ENCODE measurements at regions not wholly inside any gene's neighbourhood (a gene's known extent, or its start where the extent isn't known, plus 50 kb on each side); places are given as distances from the start of the nearest gene placed in this dataset.

- intact Hi-C loops (cut with micrococcal nuclease) (no loop called here), dilution Hi-C loops (cut with MboI; ENCODE audit: extremely low pct_ligation_motif_present, low sequenced_read_pairs) (no loop called here)
- no peak for FAIRE-seq
- Histone ChIP-seq H3K9ac (replicated peaks; ENCODE audit: extremely low read depth, insufficient read depth, low read length) (no peak overlapping the region), H3K4me2 (ENCODE audit: insufficient read depth, low read length) (no peak overlapping the region), H2AFZ (ENCODE audit: low read depth, low read length) (no peak overlapping the region), H3K9me1 (replicated peaks; ENCODE audit: control insufficient read depth, extremely low read depth, insufficient read depth, low read length) (no peaks in the 10 kb centered on the region), H3K36me3 (ENCODE audit: control insufficient read depth in 2 of 2, extremely low read depth in 1 of 2, insufficient read depth in 2 of 2, low read length in 2 of 2) (no peaks in the 10 kb centered on the region), H3K9me3 (replicated peaks; ENCODE audit: control insufficient read depth, insufficient read depth, low read length) (no peaks in the 10 kb centered on the region), H3K79me2 (ENCODE audit: control insufficient read depth, insufficient read depth, low read length) (no peaks in the 10 kb centered on the region), H3K27ac (ENCODE audit: insufficient read depth, low read depth, low read length) (no peak overlapping the region), H3K4me1 (ENCODE audit: control insufficient read depth, extremely low read depth, insufficient read depth, low read length) (no peaks in the 10 kb centered on the region), H3K27me3 (ENCODE audit: control insufficient read depth in 2 of 2, insufficient read depth in 2 of 2, low read length in 2 of 2) (peaks cover 13 to 14% of the 10 kb centered on the region in 2 experiments), H4K20me1 (replicated peaks; ENCODE audit: control insufficient read depth, extremely low read depth, insufficient read depth, low read length) (no peaks in the 10 kb centered on the region), H3K4me3 (replicated peaks in 1 of 3; ENCODE audit: insufficient read depth in 1 of 3, low read depth in 1 of 3, low read length in 3 of 3) (no peak overlapping the region)
- no TSS peak for BruUV-seq (replicated peaks)
- CTCF ChIA-PET, result interaction anchor here (1.2 kb wide), 1 partner anchor 248 kb away, joined by 3 read pairs; no protein-coding TSS in a partner anchor
- no peak for DNase-seq (ENCODE audit: low read depth, low spot score)
- POLR2A ChIA-PET, result no interaction called here
- TF ChIP-seq GATA2 (IDR thresholded peaks at IDR 0.05; ENCODE audit: insufficient read depth, insufficient read length, low read depth, low read length) (no peak), JUN (IDR thresholded peaks at IDR 0.05; ENCODE audit: borderline replicate concordance, insufficient read depth, insufficient read length, low read depth) (no peak), FOS (IDR thresholded peaks at IDR 0.05; ENCODE audit: borderline replicate concordance, insufficient read depth, low read length) (no peak), EZH2 (IDR thresholded peaks at IDR 0.05; ENCODE audit: borderline replicate concordance, low read depth, low read length, severe bottlenecking) (no peak), POLR2AphosphoS5 (IDR thresholded peaks at IDR 0.05; ENCODE audit: insufficient read depth, low read depth, low read length) (no peak)
- TF ChIP-seq, protein P1, sequence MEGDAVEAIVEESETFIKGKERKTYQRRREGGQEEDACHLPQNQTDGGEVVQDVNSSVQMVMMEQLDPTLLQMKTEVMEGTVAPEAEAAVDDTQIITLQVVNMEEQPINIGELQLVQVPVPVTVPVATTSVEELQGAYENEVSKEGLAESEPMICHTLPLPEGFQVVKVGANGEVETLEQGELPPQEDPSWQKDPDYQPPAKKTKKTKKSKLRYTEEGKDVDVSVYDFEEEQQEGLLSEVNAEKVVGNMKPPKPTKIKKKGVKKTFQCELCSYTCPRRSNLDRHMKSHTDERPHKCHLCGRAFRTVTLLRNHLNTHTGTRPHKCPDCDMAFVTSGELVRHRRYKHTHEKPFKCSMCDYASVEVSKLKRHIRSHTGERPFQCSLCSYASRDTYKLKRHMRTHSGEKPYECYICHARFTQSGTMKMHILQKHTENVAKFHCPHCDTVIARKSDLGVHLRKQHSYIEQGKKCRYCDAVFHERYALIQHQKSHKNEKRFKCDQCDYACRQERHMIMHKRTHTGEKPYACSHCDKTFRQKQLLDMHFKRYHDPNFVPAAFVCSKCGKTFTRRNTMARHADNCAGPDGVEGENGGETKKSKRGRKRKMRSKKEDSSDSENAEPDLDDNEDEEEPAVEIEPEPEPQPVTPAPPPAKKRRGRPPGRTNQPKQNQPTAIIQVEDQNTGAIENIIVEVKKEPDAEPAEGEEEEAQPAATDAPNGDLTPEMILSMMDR (IDR thresholded peaks at IDR 0.05; ENCODE audit: extremely low read depth in 1 of 2, insufficient read depth in 1 of 2, low read depth in 1 of 2, low read length in 2 of 2), result no peak
Observed at GRCh38 chr6:41434803-41435481, 99.5 kb downstream of the NCR2 start.
